Skeletal muscle satellite cell (primary cell): ENCODE measurements at regions not wholly inside any gene's neighbourhood (a gene's known extent, or its start where the extent isn't known, plus 50 kb on each side); places are given as distances from the start of the nearest gene placed in this dataset.
"Not testable (repeated sequence)": the region's sequence is repeated elsewhere in the genome, so short reads cannot be mapped to it uniquely, and the experiment has no call there.

ENCODE experiments used
- H3K27me3 ChIP-seq: 2 replicates; pipeline ENCODE4 v1.7.0; 2013; ENCODE audit warnings: low read length; ENCODE audit not compliant: control insufficient read depth, insufficient read depth
- H3K36me3 ChIP-seq: 2 replicates; pipeline ENCODE4 v1.7.0; 2013; ENCODE audit warnings: mild to moderate bottlenecking, control low read depth, low read length; ENCODE audit not compliant: insufficient read depth
- H3K4me1 ChIP-seq: 2 replicates; pipeline ENCODE4 v1.7.0; 2013; ENCODE audit warnings: low read length; ENCODE audit not compliant: control insufficient read depth, insufficient read depth
- H3K4me2 ChIP-seq: 2 replicates; pipeline ENCODE4 v1.7.0; 2013; ENCODE audit warnings: mild to moderate bottlenecking, low read length
- H3K4me3 ChIP-seq: 2 replicates; pipeline ENCODE4 v1.7.0; 2013; ENCODE audit warnings: low read length
- H3K9ac ChIP-seq: 2 replicates; pipeline ENCODE4 v1.7.0; 2013; ENCODE audit warnings: mild to moderate bottlenecking, low read depth, low read length, moderate library complexity
- H3K9me3 ChIP-seq: replicated peaks from 2 replicates; pipeline ENCODE4 v1.7.0; 2013; ENCODE audit warnings: mild to moderate bottlenecking, control low read depth, low read length

- Histone ChIP-seq H3K4me2 (no peak overlapping the region), H3K27me3 (no peaks in the 10 kb centered on the region), H3K9ac (no peak overlapping the region), H3K36me3 (no peaks in the 10 kb centered on the region), H3K4me3 (no peak overlapping the region), H3K4me1 (no peaks in the 10 kb centered on the region), H3K9me3 (peaks cover 12% of the 10 kb centered on the region)
Observed at GRCh38 chr18:1528964-1529509, 624.4 kb downstream of the ADCYAP1 start.

- no peak overlapping the region for H3K9ac ChIP-seq
- no peaks in the 10 kb centered on the region for H3K27me3 ChIP-seq
- no peaks in the 10 kb centered on the region for H3K4me1 ChIP-seq
- H3K36me3 ChIP-seq, result no peaks in the 10 kb centered on the region
- no peak overlapping the region for H3K4me2 ChIP-seq
- peaks cover 12% of the 10 kb centered on the region for H3K9me3 ChIP-seq
- H3K4me3 ChIP-seq, result no peak overlapping the region
Observed at GRCh38 chr18:1530650-1531049, 626.0 kb downstream of the ADCYAP1 start.

- H3K4me1 ChIP-seq, result no peaks in the 10 kb centered on the region
- H3K9me3 ChIP-seq, result no peaks in the 10 kb centered on the region
- H3K27me3 ChIP-seq, result no peaks in the 10 kb centered on the region
- H3K36me3 ChIP-seq, result no peaks in the 10 kb centered on the region
- no peak overlapping the region for H3K4me3 ChIP-seq
- no peak overlapping the region for H3K4me2 ChIP-seq
- H3K9ac ChIP-seq, result no peak overlapping the region
Observed at GRCh38 chr18:1539276-1539675, 634.6 kb downstream of the ADCYAP1 start.

- Histone ChIP-seq H3K36me3 (no peaks in the 10 kb centered on the region), H3K4me1 (no peaks in the 10 kb centered on the region), H3K4me2 (no peak overlapping the region), H3K9me3 (no peaks in the 10 kb centered on the region), H3K9ac (no peak overlapping the region), H3K4me3 (no peak overlapping the region), H3K27me3 (no peaks in the 10 kb centered on the region)
Observed at GRCh38 chr18:1541478-1541877, 636.8 kb downstream of the ADCYAP1 start.

DNA sequence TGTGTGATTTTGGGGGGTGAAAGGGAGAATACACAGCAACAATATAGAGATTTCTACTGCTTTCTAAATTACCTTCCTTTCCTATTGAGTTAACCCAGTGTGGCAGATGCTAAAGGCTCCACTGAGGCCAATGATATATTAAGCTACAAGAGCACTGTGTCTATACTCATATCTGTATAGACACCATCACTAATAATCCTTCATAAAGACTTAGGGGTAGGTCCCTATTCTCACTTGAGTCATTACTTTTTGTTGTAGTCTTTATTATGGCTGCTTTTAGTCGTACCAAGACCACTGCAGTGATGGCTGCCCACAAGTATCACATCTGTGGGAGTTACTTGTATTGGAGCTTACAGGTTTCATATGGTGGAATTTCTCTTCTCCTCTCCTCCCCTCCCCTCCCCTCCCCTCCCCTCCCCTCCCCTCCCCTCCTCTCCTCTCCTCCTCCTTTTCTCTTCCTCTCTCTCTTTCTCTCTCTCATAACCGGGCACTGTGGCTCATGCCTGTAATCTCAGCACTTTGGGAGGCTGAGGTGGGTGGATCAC is 637.6 kb downstream of the ADCYAP1 start:
- H3K4me1 ChIP-seq, result no peaks in the 10 kb centered on the region
- no peaks in the 10 kb centered on the region for H3K36me3 ChIP-seq
- no peak overlapping the region for H3K9ac ChIP-seq
- no peaks in the 10 kb centered on the region for H3K9me3 ChIP-seq
- H3K27me3 ChIP-seq, result no peaks in the 10 kb centered on the region
- no peak overlapping the region for H3K4me2 ChIP-seq
- no peak overlapping the region for H3K4me3 ChIP-seq

DNA sequence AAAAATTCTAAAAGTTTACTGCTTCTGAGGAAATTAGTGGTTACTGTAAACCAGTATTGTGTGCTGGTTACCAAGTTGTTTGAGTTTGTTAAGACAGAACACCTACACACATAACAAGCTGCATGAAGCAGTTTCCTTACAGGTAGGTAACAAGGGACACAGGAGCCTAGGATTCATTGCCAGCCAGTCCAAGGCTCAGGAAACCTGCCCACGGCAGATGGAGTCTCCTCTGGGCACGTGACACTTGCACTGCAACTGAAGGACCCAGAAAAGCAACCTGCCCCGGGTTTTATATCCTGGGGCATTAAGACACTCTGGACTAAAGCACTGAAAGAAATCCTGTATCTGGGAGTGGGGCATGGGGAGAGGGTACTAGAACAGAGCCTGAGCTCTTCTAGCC is 639.3 kb downstream of the ADCYAP1 start:
- Histone ChIP-seq H3K36me3 (no peaks in the 10 kb centered on the region), H3K27me3 (no peaks in the 10 kb centered on the region), H3K4me3 (no peak overlapping the region)

DNA sequence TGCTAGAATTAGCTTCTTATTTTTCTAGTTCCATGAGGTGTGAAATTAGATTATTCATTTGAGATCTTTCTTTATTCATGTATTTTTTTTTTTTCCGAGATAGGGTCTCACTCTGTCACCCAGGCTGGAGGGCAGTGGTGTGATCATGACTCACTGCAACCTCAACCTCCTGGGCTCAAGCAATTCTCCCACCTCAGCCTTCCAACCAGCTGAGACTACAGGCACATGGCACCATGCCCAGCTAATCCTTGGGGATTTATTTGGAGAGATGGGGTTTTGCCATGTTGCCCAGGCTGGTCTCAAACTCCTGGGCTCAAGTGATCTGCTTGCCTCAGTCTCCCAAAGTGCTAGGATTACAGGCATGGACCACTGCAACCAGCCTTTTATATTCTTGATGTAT is 653.0 kb downstream of the ADCYAP1 start:
- not testable (repeated sequence) for H3K4me2 ChIP-seq, H3K9me3 ChIP-seq

More for the DNA sequence above, 639.3 kb downstream of the ADCYAP1 start:
- H3K9ac ChIP-seq, result no peak overlapping the region
- H3K4me2 ChIP-seq, result no peak overlapping the region
- peaks cover 5% of the 10 kb centered on the region for H3K9me3 ChIP-seq
- no peaks in the 10 kb centered on the region for H3K4me1 ChIP-seq

GRCh38 chr18:1559563-1559962 is 654.9 kb downstream of the ADCYAP1 start:
- no peak overlapping the region for H3K4me2 ChIP-seq
- no peaks in the 10 kb centered on the region for H3K27me3 ChIP-seq
- H3K9ac ChIP-seq, result no peak overlapping the region
- no peaks in the 10 kb centered on the region for H3K4me1 ChIP-seq
- no peaks in the 10 kb centered on the region for H3K9me3 ChIP-seq
- H3K4me3 ChIP-seq, result no peak overlapping the region
- no peaks in the 10 kb centered on the region for H3K36me3 ChIP-seq

More for the DNA sequence above, 653.0 kb downstream of the ADCYAP1 start:
- not testable (repeated sequence) for H3K4me3 ChIP-seq, H3K4me1 ChIP-seq, H3K36me3 ChIP-seq, H3K27me3 ChIP-seq, H3K9ac ChIP-seq

DNA sequence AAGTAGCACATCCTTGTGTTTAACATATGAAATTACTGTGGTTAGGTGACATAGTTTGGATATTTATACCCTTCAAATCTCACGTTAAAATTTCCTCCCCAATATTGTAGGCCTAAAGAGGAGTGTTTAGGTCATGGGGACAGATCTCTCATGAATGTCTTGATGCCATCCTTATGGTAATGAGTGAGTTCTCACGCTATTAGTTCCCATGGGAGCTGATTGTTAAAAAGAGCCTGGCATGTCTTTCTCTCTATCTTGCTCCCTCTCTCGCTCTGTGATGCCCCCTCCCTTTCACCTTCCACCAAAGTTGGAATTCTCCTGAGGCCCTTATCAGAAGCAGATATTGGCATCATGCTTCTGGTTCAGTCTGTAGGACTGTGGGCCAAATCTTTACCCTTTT is 660.1 kb downstream of the ADCYAP1 start:
- no peaks in the 10 kb centered on the region for H3K27me3 ChIP-seq
- H3K4me2 ChIP-seq, result no peak overlapping the region
- H3K4me1 ChIP-seq, result no peaks in the 10 kb centered on the region
- H3K4me3 ChIP-seq, result no peak overlapping the region
- H3K9ac ChIP-seq, result no peak overlapping the region
- peaks cover 2% of the 10 kb centered on the region for H3K9me3 ChIP-seq
- H3K36me3 ChIP-seq, result no peaks in the 10 kb centered on the region

GRCh38 chr18:1571206-1571605 is 666.5 kb downstream of the ADCYAP1 start:
- H3K4me2 ChIP-seq, result no peak overlapping the region
- H3K4me1 ChIP-seq, result no peaks in the 10 kb centered on the region
- H3K27me3 ChIP-seq, result no peaks in the 10 kb centered on the region
- no peak overlapping the region for H3K4me3 ChIP-seq
- no peak overlapping the region for H3K9ac ChIP-seq
- H3K36me3 ChIP-seq, result no peaks in the 10 kb centered on the region
- H3K9me3 ChIP-seq, result peaks cover 2% of the 10 kb centered on the region

DNA sequence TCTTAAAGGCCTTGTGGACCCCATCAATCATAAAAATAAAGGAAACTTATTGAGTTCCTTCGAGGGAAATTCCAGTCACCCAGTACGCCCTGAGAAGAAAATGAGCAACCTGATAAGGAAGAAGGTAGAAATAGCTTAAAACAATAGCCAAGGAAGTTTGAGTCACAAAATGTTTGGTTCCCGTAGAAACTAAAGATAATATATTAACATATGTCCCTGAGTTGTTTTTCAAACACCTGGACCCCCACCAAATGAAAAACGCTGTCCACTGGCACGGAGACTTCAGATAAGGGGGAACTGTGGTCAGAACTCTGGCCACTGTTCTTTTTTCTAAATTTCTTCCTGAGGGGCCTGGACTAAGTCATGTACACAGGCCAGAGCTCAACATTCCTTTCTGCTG is 669.1 kb downstream of the ADCYAP1 start:
- H3K27me3 ChIP-seq, result no peaks in the 10 kb centered on the region
- H3K4me1 ChIP-seq, result no peaks in the 10 kb centered on the region
- H3K36me3 ChIP-seq, result no peaks in the 10 kb centered on the region
- peaks cover 4% of the 10 kb centered on the region for H3K9me3 ChIP-seq
- H3K9ac ChIP-seq, result no peak overlapping the region
- H3K4me3 ChIP-seq, result no peak overlapping the region
- no peak overlapping the region for H3K4me2 ChIP-seq

- H3K9ac ChIP-seq, result no peak overlapping the region
- no peaks in the 10 kb centered on the region for H3K27me3 ChIP-seq
- no peaks in the 10 kb centered on the region for H3K36me3 ChIP-seq
- H3K4me3 ChIP-seq, result no peak overlapping the region
- peaks cover 6% of the 10 kb centered on the region for H3K9me3 ChIP-seq
- H3K4me1 ChIP-seq, result no peaks in the 10 kb centered on the region
- H3K4me2 ChIP-seq, result no peak overlapping the region
Observed at GRCh38 chr18:1575084-1575483, 670.4 kb downstream of the ADCYAP1 start.
